ENCODE measurements at regions not wholly inside any gene's neighbourhood (a gene's known extent, or its start where the extent isn't known, plus 50 kb on each side); places are given as distances from the start of the nearest gene placed in this dataset.

- no peak for TF ChIP-seq CTCF (conservative IDR thresholded peaks at IDR 0.05 in 1 of 2, IDR thresholded peaks at IDR 0.05 in 1 of 2; ENCODE audit: extremely low read depth in 1 of 2, insufficient read depth in 1 of 2, low read depth in 1 of 2, low read length in 2 of 2)
- no peak for TF ChIP-seq EZH2 (IDR thresholded peaks at IDR 0.05; ENCODE audit: borderline replicate concordance, low read length)
Observed at GRCh38 chr19:34309368-34310138, 55.2 kb downstream of the GARRE1 start.

All from mammary epithelial cell (primary cell).